A549 (cell line): ENCODE measurements at regions not wholly inside any gene's neighbourhood (a gene's known extent, or its start where the extent isn't known, plus 50 kb on each side); places are given as distances from the start of the nearest gene placed in this dataset.

Source experiments
- ATAC-seq, 2 experiments: fragments of 200-7000 bp in 1 of 2; fragments of >200 bp in 1 of 2; cut with Nextera tagmentation in 1 of 2; cut with Tn5 transposase in 1 of 2; 3 replicates each; pipeline versions ENCODE4 v1.8.0 to v1.9.1; 2018 to 2020; ENCODE audit warnings: mild to moderate bottlenecking in 1 of 2, moderate library complexity in 1 of 2
- CTCF ChIA-PET: fragments of 300-600 bp; sonication (Branson Sonifier 250); formaldehyde crosslinking; extraction: SDS; loops from one replicate; lab custom pipeline; 2021; ENCODE audit warnings: antibody characterized with exemption, inconsistent platforms; lab: Yijun Ruan, JAX
- POLR2A ChIA-PET: fragments of 350-600 bp; formaldehyde crosslinking; extraction: SDS; loops from one replicate; lab custom pipeline; 2021; ENCODE audit warnings: antibody characterized with exemption, inconsistent platforms; lab: Yijun Ruan, JAX
- DNase-seq, 2 experiments: peaks; one replicate each; pipeline versions ENCODE4 v3.0.0 to v3.0.0-alpha.2; 2011 to 2016; ENCODE audit warnings: low read depth in 1 of 2, low spot score in 1 of 2
- FAIRE-seq: peaks from 2 replicates; lab custom pipeline; 2011; peaks lifted over from hg19 to GRCh38; lab: Jason Lieb, UNC
- H3K27ac ChIP-seq, 2 experiments: fragments of >200 bp; sonication (Bioruptor Twin); formaldehyde crosslinking; 3 replicates each; pipeline ENCODE4 v1.5.1; 2016 to 2017
- H3K4me1 ChIP-seq: fragments of >200 bp; sonication (Bioruptor Twin); formaldehyde crosslinking; 3 replicates; pipeline ENCODE4 v1.6.1; 2016
- H3K4me2 ChIP-seq: fragments of >200 bp; sonication (Bioruptor Twin); formaldehyde crosslinking; 3 replicates; pipeline ENCODE4 v1.6.1; 2016
- H3K4me3 ChIP-seq: fragments of >200 bp; sonication (Bioruptor Twin); formaldehyde crosslinking; 3 replicates; pipeline ENCODE4 v1.5.1; 2016
- H3K9me3 ChIP-seq: fragments of >200 bp; sonication (Bioruptor Twin); formaldehyde crosslinking; 3 replicates; pipeline ENCODE4 v1.6.1; 2016
- BCL3 ChIP-seq: fragments of >200 bp; sonication (Bioruptor Twin); formaldehyde crosslinking; IDR thresholded peaks from 3 replicates; pipeline ENCODE4 v1.6.1; 2016
- BHLHE40 ChIP-seq: IDR thresholded peaks from 2 replicates; pipeline ENCODE4 v1.6.1; 2012; ENCODE audit warnings: low read depth, low read length, inconsistent platforms
- CBX8 ChIP-seq: fragments of 200-600 bp; sonication (generic); IDR thresholded peaks from 2 replicates; pipeline ENCODE4 v1.6.1; 2016
- CHD4 ChIP-seq: fragments of 200-600 bp; sonication (generic); IDR thresholded peaks from 2 replicates; pipeline ENCODE4 v1.6.1; 2016; ENCODE audit warnings: antibody characterized with exemption, mild to moderate bottlenecking, borderline replicate concordance
- ELK1 ChIP-seq: fragments of 150-350 bp; IDR thresholded peaks from 2 replicates; pipeline ENCODE4 v1.6.1; 2014; ENCODE audit warnings: low read depth, mild to moderate bottlenecking, low read length
- FOSL2 ChIP-seq, 2 experiments: fragments of 450-650 bp in 1 of 2; fragments of >200 bp in 1 of 2; sonication (Bioruptor Twin) in 1 of 2; formaldehyde crosslinking; IDR thresholded peaks; 2 replicates each; pipeline versions ENCODE4 v1.5.0 to v1.6.1; 2016 to 2020; ENCODE audit warnings: mild to moderate bottlenecking in 1 of 2, moderate library complexity in 1 of 2
- HDAC2 ChIP-seq: fragments of 200-600 bp; sonication (generic); IDR thresholded peaks from 2 replicates; pipeline ENCODE4 v1.6.1; 2016
- HES2 ChIP-seq: fragments of >200 bp; sonication (Bioruptor Twin); formaldehyde crosslinking; IDR thresholded peaks from 2 replicates; pipeline ENCODE4 v1.6.1; 2016
- HEYL ChIP-seq: fragments of 250-450 bp; sonication (Bioruptor Pico); IDR thresholded peaks from 2 replicates; pipeline ENCODE4 v1.8.0; 2021; ENCODE audit warnings: mild to moderate bottlenecking, moderate library complexity
- JUNB ChIP-seq: fragments of >200 bp; sonication (Bioruptor Twin); formaldehyde crosslinking; IDR thresholded peaks from 2 replicates; pipeline ENCODE4 v1.6.1; 2016
- KDM1A ChIP-seq: fragments of 200-600 bp; sonication (generic); IDR thresholded peaks from 2 replicates; pipeline ENCODE4 v1.6.1; 2016; ENCODE audit warnings: low read depth, mild to moderate bottlenecking
- KDM5A ChIP-seq: fragments of 200-600 bp; sonication (generic); IDR thresholded peaks from 2 replicates; pipeline ENCODE4 v1.6.1; 2016; ENCODE audit warnings: antibody characterized with exemption, mild to moderate bottlenecking
- MAFK ChIP-seq: fragments of 450-650 bp; IDR thresholded peaks from 2 replicates; pipeline ENCODE4 v1.6.1; 2014; ENCODE audit not compliant: partially characterized antibody
- MAZ ChIP-seq: fragments of 150-350 bp; IDR thresholded peaks from 2 replicates; pipeline ENCODE4 v1.6.1; 2014; ENCODE audit warnings: antibody characterized with exemption, low read depth, low read length, borderline replicate concordance
- MYC ChIP-seq: IDR thresholded peaks from 2 replicates; pipeline ENCODE4 v1.6.1; 2012; ENCODE audit warnings: mild to moderate bottlenecking, inconsistent platforms, low read length, improper control_type of control experiment, borderline replicate concordance
- NFE2L2 ChIP-seq: fragments of 150-350 bp; conservative IDR thresholded peaks from 2 replicates; pipeline ENCODE4 v1.6.1; 2014; ENCODE audit warnings: low read length
- NPAS2 ChIP-seq: fragments of 250-450 bp; sonication (Bioruptor Pico); IDR thresholded peaks from 2 replicates; pipeline ENCODE4 v1.8.0; 2022; ENCODE audit warnings: mild to moderate bottlenecking, moderate library complexity, borderline replicate concordance
- NR3C1 ChIP-seq: fragments of >200 bp; sonication (Bioruptor Twin); formaldehyde crosslinking; IDR thresholded peaks from 3 replicates; pipeline ENCODE4 v1.6.1; 2017
- POLR2A ChIP-seq: IDR thresholded peaks from 2 replicates; pipeline ENCODE4 v1.6.1; 2012; ENCODE audit warnings: mild to moderate bottlenecking, low read length
- POLR2AphosphoS2 ChIP-seq: conservative IDR thresholded peaks from 2 replicates; pipeline ENCODE4 v1.6.1; 2012; ENCODE audit warnings: low read length, improper control_type of control experiment, inconsistent platforms
- RARB ChIP-seq: fragments of 250-450 bp; sonication (Bioruptor Pico); IDR thresholded peaks from 2 replicates; pipeline ENCODE4 v1.8.0; 2021; ENCODE audit warnings: mild to moderate bottlenecking, moderate library complexity
- REST ChIP-seq: fragments of 200-600 bp; sonication (generic); IDR thresholded peaks from 2 replicates; pipeline ENCODE4 v1.6.1; 2016; ENCODE audit warnings: antibody characterized with exemption, mild to moderate bottlenecking, moderate library complexity
- RFX5 ChIP-seq: fragments of 450-650 bp; IDR thresholded peaks from 2 replicates; pipeline ENCODE4 v1.7.1; 2014; ENCODE audit warnings: antibody characterized with exemption, mild to moderate bottlenecking, moderate library complexity
- RNF2 ChIP-seq: fragments of 200-600 bp; sonication (generic); IDR thresholded peaks from 2 replicates; pipeline ENCODE4 v1.6.1; 2016; ENCODE audit warnings: low read depth, mild to moderate bottlenecking, antibody characterized with exemption, moderate library complexity, borderline replicate concordance
- SMC3 ChIP-seq: fragments of >200 bp; sonication (Bioruptor Twin); formaldehyde crosslinking; IDR thresholded peaks from 3 replicates; pipeline ENCODE4 v1.6.1; 2018; ENCODE audit warnings: inconsistent platforms
- USF2 ChIP-seq: fragments of 450-650 bp; IDR thresholded peaks from 2 replicates; pipeline ENCODE4 v1.6.1; 2014; ENCODE audit warnings: antibody characterized with exemption
- ZNF302 ChIP-seq: fragments of 250-450 bp; sonication (Bioruptor Pico); IDR thresholded peaks from 2 replicates; pipeline ENCODE4 v1.9.0; 2021; ENCODE audit warnings: inconsistent platforms, mild to moderate bottlenecking, moderate library complexity
- ZSCAN20 ChIP-seq: fragments of 250-450 bp; sonication (Bioruptor Pico); IDR thresholded peaks from 2 replicates; pipeline ENCODE4 v1.8.0; 2022; ENCODE audit warnings: mild to moderate bottlenecking, moderate library complexity
- WGBS: methylation state at CpG from one replicate; pipeline ENCODE4 v1.1.6; 2017; ENCODE audit errors: missing lambda C conversion rate; 5-methylcytosine and 5-hydroxymethylcytosine counted together
- TF ChIP-seq, protein P1 (sequence below): IDR thresholded peaks from 2 replicates; pipeline ENCODE4 v1.6.1; 2012; ENCODE audit warnings: low read depth, borderline replicate concordance
- TF ChIP-seq, protein P2 (sequence below): IDR thresholded peaks from 2 replicates; pipeline ENCODE4 v1.6.1; 2012
- TF ChIP-seq, protein P3 (sequence below): fragments of 250-450 bp; sonication (Bioruptor Pico); IDR thresholded peaks from 2 replicates; pipeline ENCODE4 v1.5.0; 2020; ENCODE audit warnings: low read depth, mild to moderate bottlenecking, moderate library complexity

DNA sequence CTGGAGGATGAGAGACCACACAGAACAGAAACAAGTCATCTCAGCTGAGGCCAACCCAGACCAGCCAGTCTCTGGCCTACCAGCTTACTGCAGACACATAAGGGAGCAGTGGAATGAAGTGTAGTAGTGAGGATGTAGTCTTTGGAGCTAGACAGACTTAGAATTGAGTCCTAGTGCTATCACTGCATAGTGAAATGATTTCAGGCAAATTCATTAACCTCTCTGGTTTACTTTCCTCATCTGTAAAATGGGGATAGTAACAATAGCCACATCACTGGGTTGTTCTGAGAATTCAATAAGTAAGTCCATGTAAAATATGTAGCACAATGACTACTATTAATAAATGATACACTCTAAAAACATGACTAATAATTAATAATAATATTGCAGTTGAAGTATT is 383.8 kb downstream of the DLEU7 start:
- CTCF ChIA-PET, result no interaction called here
- ATAC-seq, result no peak
- H3K4me2 ChIP-seq, result no peak overlapping the region
- H3K9me3 ChIP-seq, result no peaks in the 10 kb centered on the region
- POLR2A ChIA-PET, result no interaction called here
- TF ChIP-seq USF2 (no peak), SMC3 (no peak), CHD4 (no peak), CBX8 (no peak), NFE2L2 (no peak), ZSCAN20 (CRISPR knock-in tag) (no peak), FOSL2 (IDR thresholded peaks at IDR 0.05) (no peak), FOSL2 (CRISPR knock-in tag; IDR thresholded peaks at IDR 0.05) (no peak), RARB (no peak), HEYL (CRISPR knock-in tag) (no peak), HES2 (no peak), ELK1 (no peak), BCL3 (no peak), MAZ (no peak), BHLHE40 (no peak), NR3C1 (no peak), KDM5A (no peak)
- TF ChIP-seq, protein P1, sequence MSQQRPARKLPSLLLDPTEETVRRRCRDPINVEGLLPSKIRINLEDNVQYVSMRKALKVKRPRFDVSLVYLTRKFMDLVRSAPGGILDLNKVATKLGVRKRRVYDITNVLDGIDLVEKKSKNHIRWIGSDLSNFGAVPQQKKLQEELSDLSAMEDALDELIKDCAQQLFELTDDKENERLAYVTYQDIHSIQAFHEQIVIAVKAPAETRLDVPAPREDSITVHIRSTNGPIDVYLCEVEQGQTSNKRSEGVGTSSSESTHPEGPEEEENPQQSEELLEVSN, result no peak
- no peak overlapping the region for H3K4me3 ChIP-seq
- peaks cover 9% of the 10 kb centered on the region; the same call in 2 of the 3 replicates for H3K4me1 ChIP-seq
- FAIRE-seq, result no peak
- H3K27ac ChIP-seq, result no peak overlapping the region
- DNase-seq, result no peak

DNA sequence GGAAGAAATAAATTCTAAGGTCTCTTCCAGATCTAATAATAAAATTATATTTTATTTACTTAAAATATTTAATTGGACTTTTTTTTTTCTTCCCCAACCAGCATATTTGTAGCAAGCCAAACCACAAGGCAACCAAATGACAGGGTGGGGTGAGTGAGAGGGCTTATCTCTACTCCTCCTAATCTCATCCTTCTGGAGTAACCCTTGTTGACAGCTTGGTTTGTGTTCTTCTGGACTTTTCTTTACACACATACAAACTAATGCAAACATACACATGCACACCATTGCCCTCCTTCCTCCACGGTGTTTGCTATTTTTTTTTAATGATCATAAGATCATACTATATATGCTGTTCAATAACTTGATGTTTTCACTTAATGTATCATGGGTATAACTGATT is 383.1 kb downstream of the DLEU7 start:
- no peak for ATAC-seq
- FAIRE-seq, result no peak
- Histone ChIP-seq H3K27ac (no peak overlapping the region), H3K4me1 (peaks cover 9% of the 10 kb centered on the region; the same call in 2 of the 3 replicates), H3K9me3 (no peaks in the 10 kb centered on the region), H3K4me2 (no peak overlapping the region), H3K4me3 (no peak overlapping the region)
- WGBS, result 54% methylated on average over 1 of the region's 1 CpG
- ChIA-PET CTCF (no interaction called here), POLR2A (no interaction called here)
- no peak for DNase-seq
- no peak for TF ChIP-seq NPAS2 (CRISPR knock-in tag)
- no peak for TF ChIP-seq RFX5
- TF ChIP-seq, protein P2, sequence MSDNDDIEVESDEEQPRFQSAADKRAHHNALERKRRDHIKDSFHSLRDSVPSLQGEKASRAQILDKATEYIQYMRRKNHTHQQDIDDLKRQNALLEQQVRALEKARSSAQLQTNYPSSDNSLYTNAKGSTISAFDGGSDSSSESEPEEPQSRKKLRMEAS, result no peak
- TF ChIP-seq HDAC2, result no peak
- no peak for TF ChIP-seq ZNF302
- no peak for TF ChIP-seq KDM1A
- TF ChIP-seq MYC, result no peak
- no peak for TF ChIP-seq REST
- no peak for TF ChIP-seq MAFK
- no peak for TF ChIP-seq RNF2
- no peak for TF ChIP-seq HEYL (CRISPR knock-in tag)
- no peak for TF ChIP-seq POLR2AphosphoS2
- no peak for TF ChIP-seq POLR2A
- TF ChIP-seq, protein P3, sequence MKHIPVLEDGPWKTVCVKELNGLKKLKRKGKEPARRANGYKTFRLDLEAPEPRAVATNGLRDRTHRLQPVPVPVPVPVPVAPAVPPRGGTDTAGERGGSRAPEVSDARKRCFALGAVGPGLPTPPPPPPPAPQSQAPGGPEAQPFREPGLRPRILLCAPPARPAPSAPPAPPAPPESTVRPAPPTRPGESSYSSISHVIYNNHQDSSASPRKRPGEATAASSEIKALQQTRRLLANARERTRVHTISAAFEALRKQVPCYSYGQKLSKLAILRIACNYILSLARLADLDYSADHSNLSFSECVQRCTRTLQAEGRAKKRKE, result no peak
- TF ChIP-seq, protein P1, result no peak
- TF ChIP-seq JUNB, result no peak
